ENCODE measurements at regions not wholly inside any gene's neighbourhood (a gene's known extent, or its start where the extent isn't known, plus 50 kb on each side); places are given as distances from the start of the nearest gene placed in this dataset.

GRCh38 chr5:2894316-2894715 lies 142.8 kb upstream of the IRX2 start:
- Mint-ChIP-seq H3K27me3 (ENCODE audit: insufficient read depth, low read depth, poor library complexity) (peaks cover 9% of the 10 kb centered on the region), H3K27ac (no peak overlapping the region), H3K4me3 (no peak overlapping the region), H3K9me3 (no peaks in the 10 kb centered on the region), H3K4me1 (no peaks in the 10 kb centered on the region; the same call in 2 of the 3 replicates), H3K36me3 (ENCODE audit: low read depth) (no peaks in the 10 kb centered on the region)
- Histone ChIP-seq H3F3A (replicated peaks; ENCODE audit: low read depth) (no peaks in the 10 kb centered on the region), H3K4me2 (no peak overlapping the region), H3K36me3 (ENCODE audit: insufficient read depth) (no peaks in the 10 kb centered on the region), H4K20me1 (replicated peaks; ENCODE audit: insufficient read depth) (no peaks in the 10 kb centered on the region), H3K79me2 (replicated peaks; ENCODE audit: insufficient read depth) (no peaks in the 10 kb centered on the region), H3K4me3 (no peak overlapping the region), H2AFZ (no peak overlapping the region), H3K27ac (ENCODE audit: low read depth) (no peak overlapping the region), H3K4me1 (ENCODE audit: insufficient read depth) (no peaks in the 10 kb centered on the region), H3K27me3 (ENCODE audit: insufficient read depth) (no peaks in the 10 kb centered on the region), H3K9me2 (ENCODE audit: insufficient read depth) (no peaks in the 10 kb centered on the region)
- no peak for DNase-seq (ENCODE audit: low spot score)
- ATAC-seq = no peak
- TF ChIP-seq ETS1 (IDR thresholded peaks at IDR 0.05) (no peak), STAT1 (IDR thresholded peaks at IDR 0.05; ENCODE audit: unreplicated experiment) (no peak), ZNF114 (CRISPR knock-in tag; IDR thresholded peaks at IDR 0.05) (no peak), ZNF462 (CRISPR knock-in tag; IDR thresholded peaks at IDR 0.05) (no peak), EZH2 (IDR thresholded peaks at IDR 0.05; ENCODE audit: low read depth, unreplicated experiment) (no peak), CTCF (conservative IDR thresholded peaks at IDR 0.05; ENCODE audit: low read depth in 2 of 2) (no peak), NANOG (IDR thresholded peaks at IDR 0.05; ENCODE audit: borderline replicate concordance) (no peak), CREB1 (CRISPR knock-in tag; IDR thresholded peaks at IDR 0.05; ENCODE audit: low read depth) (no peak), POLR2AphosphoS5 (IDR thresholded peaks at IDR 0.05; ENCODE audit: low read depth) (no peak)
